ENCODE measurements at regions not wholly inside any gene's neighbourhood (a gene's known extent, or its start where the extent isn't known, plus 50 kb on each side); places are given as distances from the start of the nearest gene placed in this dataset.

DNA sequence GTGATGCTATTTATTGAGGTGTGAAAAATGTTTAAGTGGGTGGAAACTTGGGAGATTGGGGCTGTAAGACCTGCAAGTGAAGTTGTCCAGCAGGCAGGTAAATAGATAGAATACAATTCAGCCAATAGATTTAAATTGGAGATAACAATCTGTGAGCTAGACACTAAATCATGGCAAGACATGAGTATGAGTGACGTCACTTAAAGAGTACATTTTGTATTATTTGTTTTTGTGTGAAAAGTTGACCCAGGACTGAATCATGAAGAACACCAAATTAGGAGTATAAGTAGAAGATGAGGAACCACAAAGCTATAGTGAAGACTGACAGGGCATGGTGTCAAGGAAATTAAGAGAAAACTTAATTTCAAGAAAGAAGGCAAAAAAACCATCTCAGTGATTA is 249.1 kb upstream of the SEMA3C start (continued):
- no peak for TF ChIP-seq GRHL2 (CRISPR knock-in tag; IDR thresholded peaks at IDR 0.05; ENCODE audit: insufficient replicate concordance, severe bottlenecking)
- TF ChIP-seq, protein P1, sequence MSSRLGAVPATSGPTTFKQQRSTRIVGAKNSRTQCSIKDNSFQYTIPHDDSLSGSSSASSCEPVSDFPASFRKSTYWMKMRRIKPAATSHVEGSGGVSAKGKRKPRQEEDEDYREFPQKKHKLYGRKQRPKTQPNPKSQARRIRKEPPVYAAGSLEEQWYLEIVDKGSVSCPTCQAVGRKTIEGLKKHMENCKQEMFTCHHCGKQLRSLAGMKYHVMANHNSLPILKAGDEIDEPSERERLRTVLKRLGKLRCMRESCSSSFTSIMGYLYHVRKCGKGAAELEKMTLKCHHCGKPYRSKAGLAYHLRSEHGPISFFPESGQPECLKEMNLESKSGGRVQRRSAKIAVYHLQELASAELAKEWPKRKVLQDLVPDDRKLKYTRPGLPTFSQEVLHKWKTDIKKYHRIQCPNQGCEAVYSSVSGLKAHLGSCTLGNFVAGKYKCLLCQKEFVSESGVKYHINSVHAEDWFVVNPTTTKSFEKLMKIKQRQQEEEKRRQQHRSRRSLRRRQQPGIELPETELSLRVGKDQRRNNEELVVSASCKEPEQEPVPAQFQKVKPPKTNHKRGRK (CRISPR knock-in tag; IDR thresholded peaks at IDR 0.05; ENCODE audit: borderline replicate concordance), result no peak
- TF ChIP-seq, protein P2, sequence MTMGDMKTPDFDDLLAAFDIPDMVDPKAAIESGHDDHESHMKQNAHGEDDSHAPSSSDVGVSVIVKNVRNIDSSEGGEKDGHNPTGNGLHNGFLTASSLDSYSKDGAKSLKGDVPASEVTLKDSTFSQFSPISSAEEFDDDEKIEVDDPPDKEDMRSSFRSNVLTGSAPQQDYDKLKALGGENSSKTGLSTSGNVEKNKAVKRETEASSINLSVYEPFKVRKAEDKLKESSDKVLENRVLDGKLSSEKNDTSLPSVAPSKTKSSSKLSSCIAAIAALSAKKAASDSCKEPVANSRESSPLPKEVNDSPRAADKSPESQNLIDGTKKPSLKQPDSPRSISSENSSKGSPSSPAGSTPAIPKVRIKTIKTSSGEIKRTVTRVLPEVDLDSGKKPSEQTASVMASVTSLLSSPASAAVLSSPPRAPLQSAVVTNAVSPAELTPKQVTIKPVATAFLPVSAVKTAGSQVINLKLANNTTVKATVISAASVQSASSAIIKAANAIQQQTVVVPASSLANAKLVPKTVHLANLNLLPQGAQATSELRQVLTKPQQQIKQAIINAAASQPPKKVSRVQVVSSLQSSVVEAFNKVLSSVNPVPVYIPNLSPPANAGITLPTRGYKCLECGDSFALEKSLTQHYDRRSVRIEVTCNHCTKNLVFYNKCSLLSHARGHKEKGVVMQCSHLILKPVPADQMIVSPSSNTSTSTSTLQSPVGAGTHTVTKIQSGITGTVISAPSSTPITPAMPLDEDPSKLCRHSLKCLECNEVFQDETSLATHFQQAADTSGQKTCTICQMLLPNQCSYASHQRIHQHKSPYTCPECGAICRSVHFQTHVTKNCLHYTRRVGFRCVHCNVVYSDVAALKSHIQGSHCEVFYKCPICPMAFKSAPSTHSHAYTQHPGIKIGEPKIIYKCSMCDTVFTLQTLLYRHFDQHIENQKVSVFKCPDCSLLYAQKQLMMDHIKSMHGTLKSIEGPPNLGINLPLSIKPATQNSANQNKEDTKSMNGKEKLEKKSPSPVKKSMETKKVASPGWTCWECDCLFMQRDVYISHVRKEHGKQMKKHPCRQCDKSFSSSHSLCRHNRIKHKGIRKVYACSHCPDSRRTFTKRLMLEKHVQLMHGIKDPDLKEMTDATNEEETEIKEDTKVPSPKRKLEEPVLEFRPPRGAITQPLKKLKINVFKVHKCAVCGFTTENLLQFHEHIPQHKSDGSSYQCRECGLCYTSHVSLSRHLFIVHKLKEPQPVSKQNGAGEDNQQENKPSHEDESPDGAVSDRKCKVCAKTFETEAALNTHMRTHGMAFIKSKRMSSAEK (CRISPR knock-in tag; IDR thresholded peaks at IDR 0.05; ENCODE audit: borderline replicate concordance), result no peak
- TF ChIP-seq, protein P3, sequence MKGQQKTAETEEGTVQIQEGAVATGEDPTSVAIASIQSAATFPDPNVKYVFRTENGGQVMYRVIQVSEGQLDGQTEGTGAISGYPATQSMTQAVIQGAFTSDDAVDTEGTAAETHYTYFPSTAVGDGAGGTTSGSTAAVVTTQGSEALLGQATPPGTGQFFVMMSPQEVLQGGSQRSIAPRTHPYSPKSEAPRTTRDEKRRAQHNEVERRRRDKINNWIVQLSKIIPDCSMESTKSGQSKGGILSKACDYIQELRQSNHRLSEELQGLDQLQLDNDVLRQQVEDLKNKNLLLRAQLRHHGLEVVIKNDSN (CRISPR knock-in tag; IDR thresholded peaks at IDR 0.05), result no peak
- TF ChIP-seq, protein P4, sequence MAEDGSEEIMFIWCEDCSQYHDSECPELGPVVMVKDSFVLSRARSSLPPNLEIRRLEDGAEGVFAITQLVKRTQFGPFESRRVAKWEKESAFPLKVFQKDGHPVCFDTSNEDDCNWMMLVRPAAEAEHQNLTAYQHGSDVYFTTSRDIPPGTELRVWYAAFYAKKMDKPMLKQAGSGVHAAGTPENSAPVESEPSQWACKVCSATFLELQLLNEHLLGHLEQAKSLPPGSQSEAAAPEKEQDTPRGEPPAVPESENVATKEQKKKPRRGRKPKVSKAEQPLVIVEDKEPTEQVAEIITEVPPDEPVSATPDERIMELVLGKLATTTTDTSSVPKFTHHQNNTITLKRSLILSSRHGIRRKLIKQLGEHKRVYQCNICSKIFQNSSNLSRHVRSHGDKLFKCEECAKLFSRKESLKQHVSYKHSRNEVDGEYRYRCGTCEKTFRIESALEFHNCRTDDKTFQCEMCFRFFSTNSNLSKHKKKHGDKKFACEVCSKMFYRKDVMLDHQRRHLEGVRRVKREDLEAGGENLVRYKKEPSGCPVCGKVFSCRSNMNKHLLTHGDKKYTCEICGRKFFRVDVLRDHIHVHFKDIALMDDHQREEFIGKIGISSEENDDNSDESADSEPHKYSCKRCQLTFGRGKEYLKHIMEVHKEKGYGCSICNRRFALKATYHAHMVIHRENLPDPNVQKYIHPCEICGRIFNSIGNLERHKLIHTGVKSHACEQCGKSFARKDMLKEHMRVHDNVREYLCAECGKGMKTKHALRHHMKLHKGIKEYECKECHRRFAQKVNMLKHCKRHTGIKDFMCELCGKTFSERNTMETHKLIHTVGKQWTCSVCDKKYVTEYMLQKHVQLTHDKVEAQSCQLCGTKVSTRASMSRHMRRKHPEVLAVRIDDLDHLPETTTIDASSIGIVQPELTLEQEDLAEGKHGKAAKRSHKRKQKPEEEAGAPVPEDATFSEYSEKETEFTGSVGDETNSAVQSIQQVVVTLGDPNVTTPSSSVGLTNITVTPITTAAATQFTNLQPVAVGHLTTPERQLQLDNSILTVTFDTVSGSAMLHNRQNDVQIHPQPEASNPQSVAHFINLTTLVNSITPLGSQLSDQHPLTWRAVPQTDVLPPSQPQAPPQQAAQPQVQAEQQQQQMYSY (CRISPR knock-in tag; IDR thresholded peaks at IDR 0.05), result no peak
- no peak for TF ChIP-seq GABPB1 (CRISPR knock-in tag; IDR thresholded peaks at IDR 0.05)

DNA sequence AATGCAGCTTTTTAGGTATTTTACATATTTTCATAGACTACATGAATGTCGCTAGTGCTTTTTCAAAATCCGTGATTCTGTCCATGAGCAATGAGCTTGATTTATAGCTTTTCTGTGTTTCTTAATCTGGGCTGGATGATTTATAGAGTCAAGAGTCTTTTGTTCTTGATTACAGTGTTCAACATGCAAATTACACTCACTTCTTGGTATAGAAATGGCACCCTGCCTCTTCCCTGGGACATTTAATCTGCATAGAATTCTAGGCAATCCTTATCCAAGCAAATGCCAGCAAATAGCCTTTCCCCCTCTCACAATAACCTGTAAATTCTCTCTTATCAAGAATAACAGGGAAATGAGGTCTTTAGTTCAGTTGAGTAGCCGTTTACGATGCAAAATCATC is 246.2 kb upstream of the SEMA3C start:
- H3K4me1 Mint-ChIP-seq, result peaks cover 4% of the 10 kb centered on the region
- no peaks in the 10 kb centered on the region for H3K27me3 Mint-ChIP-seq (ENCODE audit: low read depth)
- POLR2A ChIA-PET, result no interaction called here
- DNase-seq (ENCODE audit: low spot score), result no peak
- no peaks in the 10 kb centered on the region for H3K36me3 Mint-ChIP-seq
- H3K4me3 Mint-ChIP-seq, result no peak overlapping the region
- no peak for ATAC-seq
- TF ChIP-seq, protein P5, sequence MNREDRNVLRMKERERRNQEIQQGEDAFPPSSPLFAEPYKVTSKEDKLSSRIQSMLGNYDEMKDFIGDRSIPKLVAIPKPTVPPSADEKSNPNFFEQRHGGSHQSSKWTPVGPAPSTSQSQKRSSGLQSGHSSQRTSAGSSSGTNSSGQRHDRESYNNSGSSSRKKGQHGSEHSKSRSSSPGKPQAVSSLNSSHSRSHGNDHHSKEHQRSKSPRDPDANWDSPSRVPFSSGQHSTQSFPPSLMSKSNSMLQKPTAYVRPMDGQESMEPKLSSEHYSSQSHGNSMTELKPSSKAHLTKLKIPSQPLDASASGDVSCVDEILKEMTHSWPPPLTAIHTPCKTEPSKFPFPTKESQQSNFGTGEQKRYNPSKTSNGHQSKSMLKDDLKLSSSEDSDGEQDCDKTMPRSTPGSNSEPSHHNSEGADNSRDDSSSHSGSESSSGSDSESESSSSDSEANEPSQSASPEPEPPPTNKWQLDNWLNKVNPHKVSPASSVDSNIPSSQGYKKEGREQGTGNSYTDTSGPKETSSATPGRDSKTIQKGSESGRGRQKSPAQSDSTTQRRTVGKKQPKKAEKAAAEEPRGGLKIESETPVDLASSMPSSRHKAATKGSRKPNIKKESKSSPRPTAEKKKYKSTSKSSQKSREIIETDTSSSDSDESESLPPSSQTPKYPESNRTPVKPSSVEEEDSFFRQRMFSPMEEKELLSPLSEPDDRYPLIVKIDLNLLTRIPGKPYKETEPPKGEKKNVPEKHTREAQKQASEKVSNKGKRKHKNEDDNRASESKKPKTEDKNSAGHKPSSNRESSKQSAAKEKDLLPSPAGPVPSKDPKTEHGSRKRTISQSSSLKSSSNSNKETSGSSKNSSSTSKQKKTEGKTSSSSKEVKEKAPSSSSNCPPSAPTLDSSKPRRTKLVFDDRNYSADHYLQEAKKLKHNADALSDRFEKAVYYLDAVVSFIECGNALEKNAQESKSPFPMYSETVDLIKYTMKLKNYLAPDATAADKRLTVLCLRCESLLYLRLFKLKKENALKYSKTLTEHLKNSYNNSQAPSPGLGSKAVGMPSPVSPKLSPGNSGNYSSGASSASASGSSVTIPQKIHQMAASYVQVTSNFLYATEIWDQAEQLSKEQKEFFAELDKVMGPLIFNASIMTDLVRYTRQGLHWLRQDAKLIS (CRISPR knock-in tag; IDR thresholded peaks at IDR 0.05; ENCODE audit: borderline replicate concordance), result no peak
- TF ChIP-seq, protein P6, sequence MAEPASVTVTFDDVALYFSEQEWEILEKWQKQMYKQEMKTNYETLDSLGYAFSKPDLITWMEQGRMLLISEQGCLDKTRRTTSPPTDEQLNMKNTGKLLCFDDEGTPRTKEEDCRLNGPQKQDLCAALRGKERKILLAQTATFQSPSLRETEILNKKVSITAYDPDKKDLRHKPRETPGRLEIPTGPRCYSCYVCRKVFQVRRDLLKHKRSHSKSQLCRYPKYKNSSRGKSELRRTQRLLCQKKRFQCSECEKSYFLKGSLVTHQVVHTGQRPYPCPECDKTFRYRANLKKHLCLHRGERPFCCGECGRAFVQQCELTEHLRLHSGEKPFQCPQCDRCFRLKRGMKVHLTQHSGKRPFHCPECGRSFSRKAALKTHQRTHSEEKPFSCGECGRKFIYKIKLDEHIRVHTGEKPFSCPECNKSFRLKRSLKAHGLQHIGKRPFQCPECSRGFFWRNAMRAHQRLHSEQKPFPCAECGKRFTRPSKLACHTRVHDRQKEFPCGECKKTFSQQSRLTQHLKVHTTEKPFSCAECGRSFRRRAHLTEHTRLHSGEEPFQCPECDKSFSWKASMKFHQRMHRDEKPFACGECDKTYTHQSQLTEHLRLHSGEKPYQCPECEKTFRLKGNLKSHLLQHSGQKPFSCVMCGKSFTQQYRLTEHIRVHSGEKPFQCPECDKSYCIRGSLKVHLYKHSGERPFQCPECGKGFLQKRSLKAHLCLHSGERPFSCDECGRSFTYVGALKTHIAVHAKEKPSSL (CRISPR knock-in tag; conservative IDR thresholded peaks at IDR 0.05), result no peak
- peaks cover 3% of the 10 kb centered on the region for H3K9me3 Mint-ChIP-seq
- CTCF ChIA-PET, result no interaction called here
- no peak overlapping the region for H3K27ac Mint-ChIP-seq
